SK-N-SH treated with all-trans-retinoic acid at 6 μM for 48 hours (cell line): ENCODE measurements at regions not wholly inside any gene's neighbourhood (a gene's known extent, or its start where the extent isn't known, plus 50 kb on each side); places are given as distances from the start of the nearest gene placed in this dataset.

Experiments
- ATAC-seq: fragments of 200-7000 bp; cut with Tn5 transposase; 3 replicates; pipeline ENCODE4 v1.9.1; 2020; ENCODE audit warnings: mild to moderate bottlenecking, moderate library complexity
- ARNTL ChIP-seq: fragments of 450-650 bp; formaldehyde crosslinking; IDR thresholded peaks from 2 replicates; pipeline ENCODE4 v1.5.0; 2020; ENCODE audit warnings: low read depth, mild to moderate bottlenecking, moderate library complexity, borderline replicate concordance
- BACH2 ChIP-seq: fragments of 250-450 bp; sonication (Bioruptor Pico); IDR thresholded peaks from 2 replicates; pipeline ENCODE4 v1.9.0; 2021; ENCODE audit warnings: mild to moderate bottlenecking, borderline replicate concordance
- CSDC2 ChIP-seq: fragments of 250-450 bp; sonication (Bioruptor Pico); IDR thresholded peaks from 2 replicates; pipeline ENCODE4 v1.5.0; 2020; ENCODE audit warnings: mild to moderate bottlenecking, moderate library complexity
- ESRRG ChIP-seq: fragments of 250-450 bp; sonication (Bioruptor Pico); IDR thresholded peaks from 2 replicates; pipeline ENCODE4 v1.6.1; 2021; ENCODE audit warnings: mild to moderate bottlenecking
- GLIS3 ChIP-seq: fragments of 250-450 bp; sonication (Bioruptor Pico); IDR thresholded peaks from 2 replicates; pipeline ENCODE4 v1.5.0; 2020; ENCODE audit warnings: mild to moderate bottlenecking, moderate library complexity
- OSR1 ChIP-seq: fragments of 250-450 bp; sonication (Bioruptor Pico); IDR thresholded peaks from 2 replicates; pipeline ENCODE4 v1.8.0; 2022; ENCODE audit warnings: moderate library complexity, mild to moderate bottlenecking, inconsistent platforms
- PPARA ChIP-seq: fragments of 250-450 bp; sonication (Bioruptor Pico); IDR thresholded peaks from 2 replicates; pipeline ENCODE4 v1.5.0; 2020; ENCODE audit warnings: mild to moderate bottlenecking, borderline replicate concordance
- RARB ChIP-seq: fragments of 250-450 bp; sonication (Bioruptor Pico); IDR thresholded peaks from 2 replicates; pipeline ENCODE4 v1.8.0; 2021; ENCODE audit warnings: mild to moderate bottlenecking, moderate library complexity
- SNAI2 ChIP-seq: fragments of 250-450 bp; sonication (Bioruptor Pico); IDR thresholded peaks from 2 replicates; pipeline ENCODE4 v1.5.0; 2020; ENCODE audit warnings: mild to moderate bottlenecking, moderate library complexity
- TCF4 ChIP-seq: fragments of 250-450 bp; sonication (Bioruptor Pico); IDR thresholded peaks from 2 replicates; pipeline ENCODE4 v1.8.0; 2021; ENCODE audit warnings: mild to moderate bottlenecking, moderate library complexity, borderline replicate concordance
- TOX ChIP-seq: fragments of 250-450 bp; sonication (Bioruptor Pico); IDR thresholded peaks from 2 replicates; pipeline ENCODE4 v1.8.0; 2021; ENCODE audit warnings: mild to moderate bottlenecking, moderate library complexity, borderline replicate concordance
- ZC3H10 ChIP-seq: fragments of 250-450 bp; sonication (Bioruptor Pico); IDR thresholded peaks from 2 replicates; pipeline ENCODE4 v1.5.1; 2021; ENCODE audit warnings: mild to moderate bottlenecking, moderate library complexity
- ZFP3 ChIP-seq: fragments of 250-450 bp; sonication (Bioruptor Pico); IDR thresholded peaks from 2 replicates; pipeline ENCODE4 v1.5.0; 2020; ENCODE audit warnings: mild to moderate bottlenecking, moderate library complexity
- ZFP30 ChIP-seq: fragments of 450-650 bp; formaldehyde crosslinking; IDR thresholded peaks from 2 replicates; pipeline ENCODE4 v1.5.0; 2022; ENCODE audit warnings: mild to moderate bottlenecking, moderate library complexity
- ZNF565 ChIP-seq: fragments of 450-650 bp; formaldehyde crosslinking; conservative IDR thresholded peaks from 2 replicates; pipeline ENCODE4 v1.5.0; 2020; ENCODE audit warnings: low read depth, mild to moderate bottlenecking, moderate library complexity
- ZNF70 ChIP-seq: fragments of 450-650 bp; formaldehyde crosslinking; IDR thresholded peaks from 2 replicates; pipeline ENCODE4 v1.5.0; 2020; ENCODE audit warnings: mild to moderate bottlenecking, moderate library complexity
- ZNF8 ChIP-seq: fragments of 450-650 bp; formaldehyde crosslinking; IDR thresholded peaks from 2 replicates; pipeline ENCODE4 v1.5.0; 2020; ENCODE audit warnings: mild to moderate bottlenecking, moderate library complexity
- TF ChIP-seq, protein P1 (sequence below): fragments of 250-450 bp; sonication (Bioruptor Pico); IDR thresholded peaks from 2 replicates; pipeline ENCODE4 v1.8.0; 2021; ENCODE audit warnings: low read depth, mild to moderate bottlenecking, moderate library complexity, borderline replicate concordance
- TF ChIP-seq, protein P2 (sequence below): fragments of 250-450 bp; sonication (Bioruptor Pico); IDR thresholded peaks from 2 replicates; pipeline ENCODE4 v1.5.1; 2020; ENCODE audit warnings: low read depth, mild to moderate bottlenecking, moderate library complexity
- TF ChIP-seq, protein P3 (sequence below): fragments of 250-450 bp; sonication (Bioruptor Pico); IDR thresholded peaks from 2 replicates; pipeline ENCODE4 v1.5.0; 2020; ENCODE audit warnings: mild to moderate bottlenecking, moderate library complexity
- TF ChIP-seq, protein P4 (sequence below): fragments of 250-450 bp; sonication (Bioruptor Pico); IDR thresholded peaks from 2 replicates; pipeline ENCODE4 v1.5.1; 2021; ENCODE audit warnings: mild to moderate bottlenecking, moderate library complexity

DNA sequence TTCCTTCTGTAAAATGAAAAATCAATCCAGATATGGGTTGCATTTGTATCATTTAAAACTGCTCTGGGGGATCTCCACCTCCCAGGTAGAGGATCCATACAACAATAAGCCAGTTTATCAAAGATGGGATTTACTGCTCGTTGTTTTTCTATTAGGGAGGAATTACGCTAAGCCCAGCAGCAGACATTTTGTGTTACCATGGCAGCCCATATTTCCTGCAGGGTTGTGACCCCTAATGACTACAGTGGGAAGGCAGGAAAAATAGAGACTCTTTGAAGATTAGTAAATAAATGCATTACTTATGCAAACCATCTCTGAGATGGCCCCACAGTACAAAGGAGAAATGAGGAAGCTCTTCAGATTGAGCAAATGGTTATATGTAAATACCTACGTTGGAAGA, 253.4 kb upstream of the GPR101 start:
- TF ChIP-seq ZNF565 (CRISPR knock-in tag), result no peak
- no peak for TF ChIP-seq SNAI2 (CRISPR knock-in tag)
- no peak for TF ChIP-seq ZNF8 (CRISPR knock-in tag)
- TF ChIP-seq PPARA, result no peak
- TF ChIP-seq TCF4, result no peak
- no peak for TF ChIP-seq BACH2 (CRISPR knock-in tag)
- no peak for TF ChIP-seq ESRRG
- no peak for TF ChIP-seq ZNF70 (CRISPR knock-in tag)
- TF ChIP-seq, protein P1, sequence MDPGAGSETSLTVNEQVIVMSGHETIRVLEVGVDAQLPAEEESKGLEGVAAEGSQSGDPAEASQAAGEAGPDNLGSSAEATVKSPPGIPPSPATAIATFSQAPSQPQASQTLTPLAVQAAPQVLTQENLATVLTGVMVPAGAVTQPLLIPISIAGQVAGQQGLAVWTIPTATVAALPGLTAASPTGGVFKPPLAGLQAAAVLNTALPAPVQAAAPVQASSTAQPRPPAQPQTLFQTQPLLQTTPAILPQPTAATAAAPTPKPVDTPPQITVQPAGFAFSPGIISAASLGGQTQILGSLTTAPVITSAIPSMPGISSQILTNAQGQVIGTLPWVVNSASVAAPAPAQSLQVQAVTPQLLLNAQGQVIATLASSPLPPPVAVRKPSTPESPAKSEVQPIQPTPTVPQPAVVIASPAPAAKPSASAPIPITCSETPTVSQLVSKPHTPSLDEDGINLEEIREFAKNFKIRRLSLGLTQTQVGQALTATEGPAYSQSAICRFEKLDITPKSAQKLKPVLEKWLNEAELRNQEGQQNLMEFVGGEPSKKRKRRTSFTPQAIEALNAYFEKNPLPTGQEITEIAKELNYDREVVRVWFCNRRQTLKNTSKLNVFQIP (CRISPR knock-in tag), result no peak
- TF ChIP-seq CSDC2, result no peak
- TF ChIP-seq, protein P2, sequence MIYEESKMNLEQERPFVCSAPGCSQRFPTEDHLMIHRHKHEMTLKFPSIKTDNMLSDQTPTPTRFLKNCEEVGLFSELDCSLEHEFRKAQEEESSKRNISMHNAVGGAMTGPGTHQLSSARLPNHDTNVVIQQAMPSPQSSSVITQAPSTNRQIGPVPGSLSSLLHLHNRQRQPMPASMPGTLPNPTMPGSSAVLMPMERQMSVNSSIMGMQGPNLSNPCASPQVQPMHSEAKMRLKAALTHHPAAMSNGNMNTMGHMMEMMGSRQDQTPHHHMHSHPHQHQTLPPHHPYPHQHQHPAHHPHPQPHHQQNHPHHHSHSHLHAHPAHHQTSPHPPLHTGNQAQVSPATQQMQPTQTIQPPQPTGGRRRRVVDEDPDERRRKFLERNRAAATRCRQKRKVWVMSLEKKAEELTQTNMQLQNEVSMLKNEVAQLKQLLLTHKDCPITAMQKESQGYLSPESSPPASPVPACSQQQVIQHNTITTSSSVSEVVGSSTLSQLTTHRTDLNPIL (CRISPR knock-in tag), result no peak
- TF ChIP-seq ZC3H10 (CRISPR knock-in tag), result no peak
- TF ChIP-seq, protein P3, sequence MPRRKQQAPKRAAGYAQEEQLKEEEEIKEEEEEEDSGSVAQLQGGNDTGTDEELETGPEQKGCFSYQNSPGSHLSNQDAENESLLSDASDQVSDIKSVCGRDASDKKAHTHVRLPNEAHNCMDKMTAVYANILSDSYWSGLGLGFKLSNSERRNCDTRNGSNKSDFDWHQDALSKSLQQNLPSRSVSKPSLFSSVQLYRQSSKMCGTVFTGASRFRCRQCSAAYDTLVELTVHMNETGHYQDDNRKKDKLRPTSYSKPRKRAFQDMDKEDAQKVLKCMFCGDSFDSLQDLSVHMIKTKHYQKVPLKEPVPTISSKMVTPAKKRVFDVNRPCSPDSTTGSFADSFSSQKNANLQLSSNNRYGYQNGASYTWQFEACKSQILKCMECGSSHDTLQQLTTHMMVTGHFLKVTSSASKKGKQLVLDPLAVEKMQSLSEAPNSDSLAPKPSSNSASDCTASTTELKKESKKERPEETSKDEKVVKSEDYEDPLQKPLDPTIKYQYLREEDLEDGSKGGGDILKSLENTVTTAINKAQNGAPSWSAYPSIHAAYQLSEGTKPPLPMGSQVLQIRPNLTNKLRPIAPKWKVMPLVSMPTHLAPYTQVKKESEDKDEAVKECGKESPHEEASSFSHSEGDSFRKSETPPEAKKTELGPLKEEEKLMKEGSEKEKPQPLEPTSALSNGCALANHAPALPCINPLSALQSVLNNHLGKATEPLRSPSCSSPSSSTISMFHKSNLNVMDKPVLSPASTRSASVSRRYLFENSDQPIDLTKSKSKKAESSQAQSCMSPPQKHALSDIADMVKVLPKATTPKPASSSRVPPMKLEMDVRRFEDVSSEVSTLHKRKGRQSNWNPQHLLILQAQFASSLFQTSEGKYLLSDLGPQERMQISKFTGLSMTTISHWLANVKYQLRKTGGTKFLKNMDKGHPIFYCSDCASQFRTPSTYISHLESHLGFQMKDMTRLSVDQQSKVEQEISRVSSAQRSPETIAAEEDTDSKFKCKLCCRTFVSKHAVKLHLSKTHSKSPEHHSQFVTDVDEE (CRISPR knock-in tag), result no peak
- TF ChIP-seq TOX (CRISPR knock-in tag), result no peak
- no peak for TF ChIP-seq RARB (CRISPR knock-in tag)
- TF ChIP-seq, protein P4, sequence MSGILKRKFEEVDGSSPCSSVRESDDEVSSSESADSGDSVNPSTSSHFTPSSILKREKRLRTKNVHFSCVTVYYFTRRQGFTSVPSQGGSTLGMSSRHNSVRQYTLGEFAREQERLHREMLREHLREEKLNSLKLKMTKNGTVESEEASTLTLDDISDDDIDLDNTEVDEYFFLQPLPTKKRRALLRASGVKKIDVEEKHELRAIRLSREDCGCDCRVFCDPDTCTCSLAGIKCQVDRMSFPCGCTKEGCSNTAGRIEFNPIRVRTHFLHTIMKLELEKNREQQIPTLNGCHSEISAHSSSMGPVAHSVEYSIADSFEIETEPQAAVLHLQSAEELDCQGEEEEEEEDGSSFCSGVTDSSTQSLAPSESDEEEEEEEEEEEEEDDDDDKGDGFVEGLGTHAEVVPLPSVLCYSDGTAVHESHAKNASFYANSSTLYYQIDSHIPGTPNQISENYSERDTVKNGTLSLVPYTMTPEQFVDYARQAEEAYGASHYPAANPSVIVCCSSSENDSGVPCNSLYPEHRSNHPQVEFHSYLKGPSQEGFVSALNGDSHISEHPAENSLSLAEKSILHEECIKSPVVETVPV, result no peak
- TF ChIP-seq ARNTL (CRISPR knock-in tag), result no peak
- no peak for TF ChIP-seq OSR1 (CRISPR knock-in tag)
- no peak for ATAC-seq

DNA sequence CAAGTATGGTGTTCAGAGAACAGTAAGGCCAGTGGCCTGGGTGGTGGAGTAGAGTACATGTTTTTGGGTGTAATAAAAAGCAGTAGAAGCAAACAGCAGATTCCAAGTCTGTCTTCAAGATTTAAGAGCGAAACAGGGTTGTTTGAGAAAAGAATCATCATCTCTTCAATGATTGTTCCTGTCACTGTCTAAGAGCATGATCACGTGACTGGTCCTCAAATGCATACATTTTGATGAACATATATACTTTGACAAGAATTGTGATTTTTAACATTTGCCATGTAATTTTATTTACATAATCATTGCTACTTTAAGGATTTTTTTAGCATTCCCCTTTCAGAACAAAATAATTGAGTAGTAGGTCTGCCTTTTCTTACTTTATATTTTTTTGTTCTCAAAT, 252.6 kb upstream of the GPR101 start:
- no peak for ATAC-seq
- TF ChIP-seq CSDC2, result no peak

DNA sequence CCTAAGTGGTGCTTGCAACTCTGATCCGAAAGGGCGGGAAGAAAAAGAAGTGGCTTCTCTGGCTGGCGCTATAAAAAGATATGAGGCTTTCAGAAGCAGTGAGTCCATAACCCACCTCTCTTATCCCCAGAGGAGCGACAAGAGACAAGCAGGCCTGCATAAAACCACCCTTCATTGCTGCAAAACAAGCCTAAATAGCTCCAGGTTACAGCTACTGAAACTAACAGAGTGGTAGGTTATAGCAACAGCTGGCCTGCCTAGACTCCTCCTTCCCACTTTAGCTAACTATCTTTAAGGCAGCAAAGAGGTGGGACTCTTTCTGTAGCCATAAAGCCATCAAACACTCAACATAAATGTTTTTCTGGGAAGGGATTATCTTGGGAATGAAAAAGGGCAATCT, 245.0 kb upstream of the GPR101 start:
- TF ChIP-seq, protein P1 (CRISPR knock-in tag), result no peak
- no peak for TF ChIP-seq GLIS3 (CRISPR knock-in tag)
- ATAC-seq, result no peak

DNA sequence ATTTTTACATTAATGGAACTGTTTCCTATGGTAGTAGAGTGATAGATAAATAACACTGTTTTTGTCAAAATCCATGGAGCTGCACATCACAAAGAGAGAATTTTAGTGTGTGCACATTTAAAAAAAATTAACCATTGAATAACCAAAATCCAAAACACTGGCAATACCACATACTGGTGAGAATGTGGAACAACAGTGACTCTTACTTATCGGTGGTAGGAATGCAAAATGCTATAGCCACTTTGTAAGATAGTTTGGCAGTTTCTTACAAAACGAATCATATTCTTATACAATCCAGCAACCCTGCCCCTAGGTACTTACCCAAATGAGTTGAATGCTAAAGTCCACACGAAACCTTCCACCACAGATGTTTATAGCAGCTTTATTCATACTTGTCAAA, 229.6 kb upstream of the GPR101 start:
- TF ChIP-seq TCF4, result no peak
- no peak for TF ChIP-seq GLIS3 (CRISPR knock-in tag)
- TF ChIP-seq BACH2 (CRISPR knock-in tag), result no peak
- TF ChIP-seq ZNF565 (CRISPR knock-in tag), result no peak
- TF ChIP-seq, protein P4, result no peak
- no peak for TF ChIP-seq ZNF70 (CRISPR knock-in tag)
- TF ChIP-seq PPARA, result no peak
- no peak for TF ChIP-seq SNAI2 (CRISPR knock-in tag)
- TF ChIP-seq ZC3H10 (CRISPR knock-in tag), result no peak
- TF ChIP-seq ZNF8 (CRISPR knock-in tag), result no peak
- TF ChIP-seq TOX (CRISPR knock-in tag), result no peak
- TF ChIP-seq ZFP3 (CRISPR knock-in tag), result no peak
- TF ChIP-seq ZFP30 (CRISPR knock-in tag), result no peak
- TF ChIP-seq OSR1 (CRISPR knock-in tag), result no peak
- no peak for ATAC-seq
